ENCODE measurements at regions not wholly inside any gene's neighbourhood (a gene's known extent, or its start where the extent isn't known, plus 50 kb on each side); places are given as distances from the start of the nearest gene placed in this dataset.
"Not testable (repeated sequence)": the region's sequence is repeated elsewhere in the genome, so short reads cannot be mapped to it uniquely, and the experiment has no call there.

- not testable (repeated sequence) for TF ChIP-seq CTCF (conservative IDR thresholded peaks at IDR 0.05 in 1 of 2, IDR thresholded peaks at IDR 0.05 in 1 of 2; ENCODE audit: extremely low read depth in 1 of 2, insufficient read depth in 1 of 2, low read depth in 1 of 2, low read length in 2 of 2); EZH2 (IDR thresholded peaks at IDR 0.05; ENCODE audit: borderline replicate concordance, low read length)
These were observed 1654.7 kb upstream of the SEL1L start for GRCh38 chr14:83188311-83188710.

Data from mammary epithelial cell (primary cell).